Fibroblast of the conjunctiva (primary cell): ENCODE measurements at regions not wholly inside any gene's neighbourhood (a gene's known extent, or its start where the extent isn't known, plus 50 kb on each side); places are given as distances from the start of the nearest gene placed in this dataset.
A peak's percentile ranks its signal among the peaks of the same experiment; 100 is the strongest.

Experiments
- DNase-seq: peaks from one replicate; pipeline ENCODE4 v3.0.0-alpha.2; 2010; ENCODE audit warnings: low read depth

DNA sequence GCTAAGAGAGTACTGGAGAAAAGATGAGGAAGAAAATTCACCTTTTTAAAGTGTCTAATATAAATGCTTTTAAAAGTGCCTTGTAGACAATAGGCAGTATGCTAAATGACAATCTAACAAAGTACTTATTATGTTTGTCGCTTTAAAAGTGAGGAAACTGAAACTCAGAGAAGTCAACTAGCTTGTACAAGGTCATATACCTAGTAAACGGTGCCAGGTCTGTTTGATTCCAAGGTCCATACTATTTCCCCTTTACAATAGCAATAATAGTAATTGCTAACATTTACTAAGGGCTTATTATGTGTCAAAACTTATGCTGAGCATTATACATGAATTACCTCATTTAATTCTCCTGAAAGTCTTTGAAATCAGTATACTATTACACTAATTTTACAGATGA, 328.6 kb upstream of the SLC24A2 start:
- DNase-seq = no peak

DNA sequence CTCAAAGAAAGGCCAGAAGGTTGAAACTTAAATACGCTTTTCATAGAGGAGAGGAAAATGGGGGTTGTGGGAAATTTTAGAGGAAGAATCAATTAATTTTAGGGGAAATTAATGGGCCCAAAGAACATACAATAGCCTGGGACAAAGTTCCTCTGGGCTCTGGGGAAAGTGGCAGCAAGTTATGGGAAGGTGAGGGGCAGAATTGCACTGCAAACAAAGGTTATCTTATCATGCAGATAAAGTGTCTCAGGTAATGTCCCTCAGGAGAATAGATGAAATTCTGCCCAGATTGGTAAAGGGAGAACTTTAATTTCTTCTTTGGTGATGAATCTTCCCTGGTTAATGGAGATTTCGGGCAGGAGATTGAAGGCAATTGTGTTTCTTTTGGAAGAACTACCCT, 326.1 kb upstream of the SLC24A2 start:
- DNase-seq = no peak

- DNase-seq = no peak
Observed at GRCh38 chr9:20112205-20112783, 323.5 kb upstream of the SLC24A2 start.

- no peak for DNase-seq
Observed at GRCh38 chr9:20111173-20111843, 322.5 kb upstream of the SLC24A2 start.

GRCh38 chr9:20095430-20096092, 306.7 kb upstream of the SLC24A2 start:
- DNase-seq = no peak

DNA sequence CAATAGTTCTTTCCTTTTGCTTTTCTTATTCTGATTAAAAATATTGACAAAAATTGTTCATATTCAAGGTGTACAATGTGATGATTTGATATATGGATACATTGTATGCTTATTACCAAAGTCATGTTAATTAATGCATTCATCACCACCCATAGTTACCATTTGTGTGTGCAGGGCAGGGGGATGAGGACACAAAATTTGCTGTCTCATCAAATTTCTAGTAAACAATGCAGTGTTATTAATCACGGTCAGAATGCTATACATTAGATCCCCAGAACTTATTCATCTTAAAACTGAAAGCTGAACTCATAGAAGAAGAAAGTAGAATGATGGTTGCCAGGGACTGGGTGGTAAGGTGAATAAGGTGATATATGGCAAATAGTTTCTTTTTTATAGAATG, 303.7 kb upstream of the SLC24A2 start:
- DNase-seq = no peak

- DNase-seq = peak; percentile 12
Observed at GRCh38 chr9:20087481-20087880, 298.6 kb upstream of the SLC24A2 start.

GRCh38 chr9:20085842-20086241, 297.0 kb upstream of the SLC24A2 start:
- DNase-seq = no peak

DNA sequence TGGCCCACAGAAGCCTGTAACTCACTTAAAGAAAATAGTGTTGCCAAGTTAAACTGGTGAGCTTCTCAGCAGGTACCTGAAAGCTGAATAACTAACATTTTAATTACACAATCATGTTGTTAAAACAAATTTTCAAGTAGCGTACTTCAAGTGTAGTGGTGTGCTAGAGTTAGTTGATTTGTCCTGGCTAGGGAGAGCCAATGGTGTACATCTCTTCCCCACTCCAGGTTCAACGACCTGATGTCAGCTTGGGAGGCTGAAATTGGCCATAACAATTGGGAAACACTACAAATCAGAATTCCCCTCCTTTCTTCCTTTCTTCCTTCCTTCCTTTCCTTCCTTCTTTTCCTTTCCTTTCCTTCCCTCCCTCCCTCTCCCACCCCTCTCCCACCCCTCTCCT, 295.3 kb upstream of the SLC24A2 start:
- no peak for DNase-seq

GRCh38 chr9:20083390-20083789, 294.6 kb upstream of the SLC24A2 start:
- DNase-seq = no peak

DNA sequence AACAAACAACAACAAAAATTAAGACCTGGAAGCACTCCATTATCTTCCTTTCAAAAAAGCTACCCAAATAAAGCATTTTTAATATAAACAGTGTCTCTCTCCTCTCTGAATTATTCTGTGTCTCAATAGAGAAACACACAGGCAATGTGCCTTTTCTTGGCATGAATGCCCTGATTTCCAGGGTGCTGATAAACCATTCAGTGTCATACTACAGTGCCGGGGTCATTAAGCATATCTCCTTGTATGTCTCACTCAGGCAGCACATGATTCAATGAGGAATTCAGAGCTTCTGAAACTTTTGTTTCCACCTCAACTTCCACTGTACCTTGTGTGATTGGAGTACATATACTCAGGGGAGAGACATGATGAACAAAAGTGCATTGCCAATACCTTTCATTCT, 294.0 kb upstream of the SLC24A2 start:
- no peak for DNase-seq

- no peak for DNase-seq
Observed at GRCh38 chr9:20082406-20082805, 293.6 kb upstream of the SLC24A2 start.

GRCh38 chr9:20078246-20078645, 289.4 kb upstream of the SLC24A2 start:
- no peak for DNase-seq

GRCh38 chr9:20074291-20074690, 285.5 kb upstream of the SLC24A2 start:
- no peak for DNase-seq

GRCh38 chr9:20070336-20070735, 281.5 kb upstream of the SLC24A2 start:
- no peak for DNase-seq

- DNase-seq = no peak
Observed at GRCh38 chr9:20065796-20066700, 277.2 kb upstream of the SLC24A2 start.

DNA sequence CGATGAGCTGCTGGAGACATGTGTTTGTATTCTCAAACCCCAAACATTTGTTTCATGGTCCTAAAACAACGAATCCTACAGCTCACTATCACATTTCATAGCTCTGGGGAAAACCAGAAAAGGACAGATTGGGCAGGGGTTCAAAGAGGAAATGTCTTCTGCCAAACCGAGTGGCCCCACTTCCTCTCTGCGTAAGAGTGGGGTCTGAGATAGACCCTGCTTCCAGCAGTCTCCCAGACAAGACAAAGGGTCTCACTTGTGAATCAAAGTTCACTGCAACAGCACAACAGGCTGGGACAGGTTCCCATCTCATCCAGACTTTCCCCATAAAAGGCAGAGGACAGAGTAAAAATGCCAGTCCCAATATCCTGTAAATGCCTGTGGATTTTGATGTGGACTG, 276.2 kb upstream of the SLC24A2 start:
- DNase-seq = no peak

- DNase-seq = no peak
Observed at GRCh38 chr9:20054734-20055133, 265.9 kb upstream of the SLC24A2 start.

GRCh38 chr9:20048985-20049384, 260.1 kb upstream of the SLC24A2 start:
- DNase-seq = no peak

- DNase-seq = no peak
Observed at GRCh38 chr9:20048437-20048836, 259.6 kb upstream of the SLC24A2 start.

GRCh38 chr9:20044686-20045085, 255.8 kb upstream of the SLC24A2 start:
- no peak for DNase-seq

- no peak for DNase-seq
Observed at GRCh38 chr9:20043461-20043860, 254.6 kb upstream of the SLC24A2 start.

- DNase-seq = no peak
Observed at GRCh38 chr9:20043035-20043434, 254.2 kb upstream of the SLC24A2 start.
